Mucosa of rectum (tissue), 2 donors: ENCODE measurements at regions not wholly inside any gene's neighbourhood (a gene's known extent, or its start where the extent isn't known, plus 50 kb on each side); places are given as distances from the start of the nearest gene placed in this dataset.
"Not testable (repeated sequence)": the region's sequence is repeated elsewhere in the genome, so short reads cannot be mapped to it uniquely, and the experiment has no call there.

Experiments
- H3K27ac ChIP-seq, 2 donors: one replicate each; pipeline ENCODE4 v1.7.0; 2013; ENCODE audit warnings: inconsistent platforms in 2 of 2, low read depth in 2 of 2, low read length in 2 of 2
- H3K27me3 ChIP-seq, 2 donors: one replicate each; pipeline ENCODE4 v1.7.0; 2013; ENCODE audit warnings: low read length in 2 of 2; ENCODE audit not compliant: control insufficient read depth in 2 of 2, insufficient read depth in 2 of 2
- H3K36me3 ChIP-seq, 2 donors: one replicate each; pipeline ENCODE4 v1.7.0; 2013; ENCODE audit warnings: low read length in 2 of 2; ENCODE audit not compliant: control insufficient read depth in 2 of 2, insufficient read depth in 2 of 2
- H3K4me1 ChIP-seq, 2 donors: one replicate each; pipeline ENCODE4 v1.7.0; 2013; ENCODE audit warnings: low read length in 2 of 2, mild to moderate bottlenecking in 1 of 2; ENCODE audit not compliant: control insufficient read depth in 2 of 2, insufficient read depth in 2 of 2
- H3K4me3 ChIP-seq, 2 donors: one replicate each; pipeline ENCODE4 v1.7.0; 2013; ENCODE audit warnings: low read length in 2 of 2
- H3K9ac ChIP-seq, 2 donors: one replicate each; pipeline ENCODE4 v1.7.0; 2013; ENCODE audit warnings: low read length in 2 of 2, low read depth in 1 of 2, mild to moderate bottlenecking in 1 of 2
- H3K9me3 ChIP-seq, 2 donors: one replicate each; pipeline ENCODE4 v1.7.0; 2013; ENCODE audit warnings: low read length in 2 of 2; ENCODE audit not compliant: control insufficient read depth in 2 of 2
- donor health status: healthy.
- donor health status: Normal muscosa, but diverticular disease.

DNA sequence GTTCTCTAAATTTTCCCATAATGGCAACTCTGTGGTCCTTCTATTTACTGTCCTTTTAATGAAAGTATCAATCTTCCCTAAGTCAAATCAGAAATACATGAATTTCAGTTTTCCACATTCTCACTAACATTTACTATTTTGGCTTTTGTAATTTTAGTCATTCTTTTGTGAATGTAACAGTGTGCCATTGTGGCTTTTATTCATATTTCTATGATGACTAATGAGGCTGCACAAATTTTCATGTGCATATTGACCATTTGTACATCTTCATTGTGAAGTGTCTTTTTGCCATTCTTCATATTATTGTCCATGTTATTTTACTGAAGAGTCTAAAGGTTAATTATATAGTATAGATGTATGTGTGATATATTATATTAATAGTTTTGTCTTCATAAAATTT, 431.0 kb upstream of the BRINP3 start:
- Histone ChIP-seq H3K4me3 (no peak overlapping the region), H3K9ac (no peak overlapping the region), H3K9me3 (no peaks in the 10 kb centered on the region), H3K36me3 (no peaks in the 10 kb centered on the region), H3K27ac (no peak overlapping the region), H3K27me3 (no peaks in the 10 kb centered on the region), H3K4me1 (no peaks in the 10 kb centered on the region)

DNA sequence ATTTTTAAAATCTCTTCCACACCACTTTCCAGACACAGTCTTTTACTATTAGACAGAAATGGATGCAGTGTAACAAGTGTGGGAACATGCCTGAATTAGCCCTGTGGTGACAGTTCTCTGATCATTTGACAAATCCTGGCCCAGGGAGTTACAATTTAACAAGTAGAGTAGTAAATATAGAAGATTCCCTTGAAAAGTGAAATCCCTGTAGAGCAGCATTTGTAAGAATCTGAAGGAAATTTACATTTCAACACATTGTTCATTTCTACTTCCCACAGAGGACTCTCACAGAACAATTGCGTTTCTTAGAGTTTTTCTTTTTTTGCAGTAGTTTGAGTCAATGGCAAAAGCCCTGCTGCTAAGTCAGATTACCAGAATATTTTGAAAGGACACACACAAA, 458.3 kb upstream of the BRINP3 start:
- H3K27me3 ChIP-seq = no peaks in the 10 kb centered on the region
- H3K9me3 ChIP-seq = no peaks in the 10 kb centered on the region
- H3K4me3 ChIP-seq = no peak overlapping the region
- H3K4me1 ChIP-seq = no peaks in the 10 kb centered on the region
- no peaks in the 10 kb centered on the region for H3K36me3 ChIP-seq
- H3K9ac ChIP-seq = no peak overlapping the region
- no peak overlapping the region for H3K27ac ChIP-seq

DNA sequence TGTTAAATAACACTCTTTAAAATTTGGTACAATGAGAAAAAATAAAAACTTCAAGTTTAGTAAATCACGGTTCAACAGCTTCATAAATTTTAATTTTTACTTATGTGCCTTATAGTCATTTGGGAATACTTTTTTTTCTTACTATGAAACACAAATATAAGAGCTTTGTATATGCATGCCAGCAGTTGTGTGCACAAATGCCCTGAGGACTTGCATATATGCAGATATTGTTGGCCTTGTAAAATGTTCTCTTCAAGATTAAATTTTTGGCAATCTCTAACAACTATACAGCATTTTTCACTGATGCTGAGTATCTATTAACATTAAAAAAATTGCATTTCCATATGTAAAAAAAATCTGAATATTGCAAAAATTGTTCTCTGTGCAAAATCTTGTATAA, 458.7 kb upstream of the BRINP3 start:
- H3K36me3 ChIP-seq = no peaks in the 10 kb centered on the region
- no peak overlapping the region for H3K4me3 ChIP-seq
- no peak overlapping the region for H3K27ac ChIP-seq
- no peak overlapping the region for H3K9ac ChIP-seq
- no peaks in the 10 kb centered on the region for H3K27me3 ChIP-seq
- no peaks in the 10 kb centered on the region for H3K9me3 ChIP-seq
- H3K4me1 ChIP-seq = no peaks in the 10 kb centered on the region

DNA sequence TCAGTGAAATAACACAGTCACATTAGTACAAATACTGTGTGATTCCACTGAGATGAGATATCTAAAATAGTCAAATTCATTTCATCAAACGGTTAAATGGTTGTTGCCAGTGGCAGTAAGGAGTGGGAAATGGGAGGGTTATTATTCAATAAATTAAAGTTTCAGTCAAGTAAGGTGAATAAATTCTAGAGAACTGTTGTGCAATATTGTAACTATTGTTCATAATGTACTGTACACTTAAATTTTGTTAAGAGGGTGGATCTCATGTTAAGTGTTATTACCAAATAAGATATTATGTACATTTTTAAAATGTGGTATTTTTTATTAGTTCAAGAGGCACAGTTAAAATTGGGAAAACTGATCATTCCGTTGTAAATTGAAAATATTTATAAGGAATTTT, 463.3 kb upstream of the BRINP3 start:
- no peaks in the 10 kb centered on the region for H3K9me3 ChIP-seq
- H3K27me3 ChIP-seq = no peaks in the 10 kb centered on the region
- H3K4me1 ChIP-seq = no peaks in the 10 kb centered on the region
- no peak overlapping the region for H3K9ac ChIP-seq
- H3K4me3 ChIP-seq = no peak overlapping the region
- H3K27ac ChIP-seq = no peak overlapping the region
- H3K36me3 ChIP-seq = no peaks in the 10 kb centered on the region

DNA sequence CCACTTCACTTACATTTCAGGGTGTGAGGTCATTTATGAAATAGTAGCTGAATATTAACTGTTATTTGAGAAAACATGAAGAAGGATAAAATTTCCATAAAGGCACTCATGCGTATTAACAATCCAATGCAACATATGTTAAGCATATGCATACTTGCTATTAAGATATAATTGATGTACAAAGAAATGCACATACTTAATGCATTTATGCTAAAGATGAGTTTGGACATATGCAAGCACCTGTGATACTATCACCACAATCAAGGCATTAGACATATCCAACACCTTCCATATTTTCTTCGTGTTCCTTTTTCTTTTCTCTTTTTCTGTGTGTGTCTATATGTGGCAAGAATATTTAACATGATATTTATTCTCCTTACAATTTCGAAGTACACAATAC, 464.8 kb upstream of the BRINP3 start:
- no peaks in the 10 kb centered on the region for H3K27me3 ChIP-seq
- H3K4me1 ChIP-seq = no peaks in the 10 kb centered on the region
- H3K36me3 ChIP-seq = no peaks in the 10 kb centered on the region
- H3K9me3 ChIP-seq = no peaks in the 10 kb centered on the region
- H3K4me3 ChIP-seq = no peak overlapping the region
- H3K27ac ChIP-seq = no peak overlapping the region
- no peak overlapping the region for H3K9ac ChIP-seq

DNA sequence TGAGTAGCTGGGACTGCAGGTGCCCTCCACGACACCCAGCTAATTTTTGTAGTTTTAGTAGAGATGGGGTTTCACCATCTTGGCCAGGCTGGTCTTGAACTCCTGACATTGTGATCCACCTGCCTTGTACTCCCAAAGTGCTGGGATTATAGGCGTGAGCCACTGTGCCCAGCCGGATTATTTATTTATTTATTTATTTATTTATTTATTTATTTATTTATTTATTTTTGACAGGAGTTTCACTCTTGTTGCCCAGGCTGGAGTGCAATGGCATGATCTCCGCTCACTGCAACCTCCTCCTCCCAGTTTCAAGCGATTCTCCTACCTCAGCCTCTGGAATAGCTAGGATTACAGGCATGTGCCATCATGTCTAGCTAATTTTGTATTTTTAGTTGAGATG, 466.1 kb upstream of the BRINP3 start:
- H3K27ac ChIP-seq, H3K4me3 ChIP-seq, H3K27me3 ChIP-seq, H3K9me3 ChIP-seq, H3K4me1 ChIP-seq, H3K36me3 ChIP-seq, H3K9ac ChIP-seq: not testable (repeated sequence)

DNA sequence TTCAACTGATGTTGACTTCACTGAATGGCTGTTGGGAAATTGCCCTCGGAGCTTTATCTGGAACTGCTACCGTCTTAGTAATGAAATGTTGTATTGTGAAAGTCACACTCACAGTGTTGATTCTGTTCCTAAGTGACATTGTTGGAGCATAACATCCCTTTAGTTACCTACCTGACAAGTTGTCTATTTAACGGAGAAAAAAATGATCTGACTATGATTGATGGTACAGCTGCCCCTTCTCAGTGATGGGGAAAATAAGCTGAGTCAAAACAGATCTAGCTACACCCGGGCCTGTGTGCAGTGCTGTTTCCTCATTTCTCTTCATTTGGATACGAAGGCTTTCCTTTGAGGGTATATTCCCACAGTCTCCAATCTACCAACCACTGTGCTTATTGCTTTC, 472.3 kb upstream of the BRINP3 start:
- Histone ChIP-seq H3K9me3 (no peaks in the 10 kb centered on the region), H3K4me1 (no peaks in the 10 kb centered on the region), H3K36me3 (no peaks in the 10 kb centered on the region), H3K27me3 (no peaks in the 10 kb centered on the region), H3K9ac (no peak overlapping the region), H3K4me3 (no peak overlapping the region), H3K27ac (no peak overlapping the region)

DNA sequence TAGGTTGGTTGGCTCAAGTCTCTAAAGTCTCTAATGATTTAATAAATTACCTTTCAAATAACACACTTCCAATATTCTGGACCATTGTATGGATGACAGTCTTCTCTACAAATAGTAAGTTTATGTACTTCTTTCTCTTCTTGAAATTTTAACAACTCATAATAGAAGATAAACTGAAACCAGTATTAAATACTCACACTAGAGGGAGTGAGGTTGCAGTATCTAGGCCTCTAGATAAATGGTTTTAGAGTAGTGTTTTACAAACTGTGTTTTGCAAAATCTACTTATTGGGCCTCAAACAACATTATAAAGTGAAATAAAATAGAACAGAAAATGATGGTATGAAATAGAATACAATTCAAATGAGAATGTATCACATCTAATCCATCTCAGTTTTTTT, 479.9 kb upstream of the BRINP3 start:
- H3K4me3 ChIP-seq = no peak overlapping the region
- H3K27ac ChIP-seq = no peak overlapping the region

DNA sequence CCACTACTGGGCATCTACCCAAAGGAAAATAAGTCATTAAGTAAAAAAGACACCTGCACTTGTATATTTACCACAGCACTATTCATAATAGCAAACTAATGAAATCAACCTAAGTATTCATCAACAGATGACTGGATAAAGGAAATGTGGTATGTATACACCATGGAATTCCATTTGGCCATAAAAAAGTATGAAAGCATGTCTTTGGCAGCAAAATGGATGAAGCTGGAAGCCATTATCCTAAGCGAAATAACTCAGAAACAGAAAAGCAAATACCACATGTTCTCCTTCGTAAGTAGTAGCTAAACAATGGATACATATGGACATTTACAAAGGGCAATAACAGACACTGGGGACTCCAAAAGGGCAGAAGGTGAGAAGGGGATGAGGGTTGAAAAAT, 485.7 kb upstream of the BRINP3 start:
- Histone ChIP-seq H3K9ac (no peak overlapping the region), H3K27me3 (no peaks in the 10 kb centered on the region), H3K36me3 (no peaks in the 10 kb centered on the region), H3K9me3 (no peaks in the 10 kb centered on the region), H3K4me1 (no peaks in the 10 kb centered on the region), H3K4me3 (no peak overlapping the region), H3K27ac (no peak overlapping the region)

More for the DNA sequence above, 479.9 kb upstream of the BRINP3 start:
- Histone ChIP-seq H3K36me3 (no peaks in the 10 kb centered on the region), H3K9me3 (no peaks in the 10 kb centered on the region), H3K9ac (no peak overlapping the region), H3K4me1 (no peaks in the 10 kb centered on the region), H3K27me3 (no peaks in the 10 kb centered on the region)

DNA sequence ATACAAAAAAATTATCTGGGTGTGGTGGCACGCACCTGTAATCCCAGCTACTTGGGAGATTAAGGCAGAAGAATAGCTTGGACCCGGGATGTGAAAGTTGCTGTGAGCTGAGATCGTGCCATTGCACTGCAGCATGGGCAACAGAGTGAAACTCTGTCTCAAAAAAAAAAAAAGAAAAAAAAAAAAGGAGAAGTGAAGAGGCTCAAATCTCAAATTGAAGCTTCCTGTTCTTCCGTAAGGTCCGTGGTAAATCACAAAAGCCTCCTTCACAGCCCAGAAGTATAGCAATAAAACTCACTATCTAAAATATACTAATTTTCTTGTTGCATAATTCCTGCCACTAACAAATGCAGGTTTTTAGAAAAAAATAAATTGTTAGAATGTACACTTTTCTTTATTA, 498.2 kb upstream of the BRINP3 start:
- Histone ChIP-seq H3K4me1 (no peaks in the 10 kb centered on the region), H3K9ac (no peak overlapping the region), H3K27me3 (no peaks in the 10 kb centered on the region), H3K27ac (no peak overlapping the region), H3K4me3 (no peak overlapping the region), H3K36me3 (no peaks in the 10 kb centered on the region), H3K9me3 (no peaks in the 10 kb centered on the region)

DNA sequence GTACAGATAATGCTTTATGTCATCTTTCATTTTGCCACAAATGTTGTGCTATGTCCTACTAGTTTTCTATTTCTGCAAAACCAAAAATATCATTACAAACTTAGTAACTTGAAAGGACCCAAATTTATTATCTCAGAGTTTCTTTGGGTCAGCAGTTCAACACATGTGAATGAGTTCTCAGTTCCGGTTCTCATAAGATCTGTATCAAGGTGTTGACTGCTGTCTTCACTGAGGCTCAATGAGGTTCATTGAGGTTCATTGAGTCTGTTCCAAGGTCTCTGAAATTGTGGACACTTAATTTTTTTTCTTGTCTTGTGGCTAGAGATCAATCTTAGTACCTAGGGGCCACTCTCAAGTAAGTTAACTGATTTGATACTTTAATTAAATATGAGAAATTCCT, 525.1 kb upstream of the BRINP3 start:
- Histone ChIP-seq H3K27ac (no peak overlapping the region), H3K9ac (no peak overlapping the region), H3K4me1 (no peaks in the 10 kb centered on the region), H3K9me3 (no peaks in the 10 kb centered on the region), H3K4me3 (no peak overlapping the region), H3K36me3 (no peaks in the 10 kb centered on the region), H3K27me3 (no peaks in the 10 kb centered on the region)
